ENCODE measurements at regions not wholly inside any gene's neighbourhood (a gene's known extent, or its start where the extent isn't known, plus 50 kb on each side); places are given as distances from the start of the nearest gene placed in this dataset.

DNA sequence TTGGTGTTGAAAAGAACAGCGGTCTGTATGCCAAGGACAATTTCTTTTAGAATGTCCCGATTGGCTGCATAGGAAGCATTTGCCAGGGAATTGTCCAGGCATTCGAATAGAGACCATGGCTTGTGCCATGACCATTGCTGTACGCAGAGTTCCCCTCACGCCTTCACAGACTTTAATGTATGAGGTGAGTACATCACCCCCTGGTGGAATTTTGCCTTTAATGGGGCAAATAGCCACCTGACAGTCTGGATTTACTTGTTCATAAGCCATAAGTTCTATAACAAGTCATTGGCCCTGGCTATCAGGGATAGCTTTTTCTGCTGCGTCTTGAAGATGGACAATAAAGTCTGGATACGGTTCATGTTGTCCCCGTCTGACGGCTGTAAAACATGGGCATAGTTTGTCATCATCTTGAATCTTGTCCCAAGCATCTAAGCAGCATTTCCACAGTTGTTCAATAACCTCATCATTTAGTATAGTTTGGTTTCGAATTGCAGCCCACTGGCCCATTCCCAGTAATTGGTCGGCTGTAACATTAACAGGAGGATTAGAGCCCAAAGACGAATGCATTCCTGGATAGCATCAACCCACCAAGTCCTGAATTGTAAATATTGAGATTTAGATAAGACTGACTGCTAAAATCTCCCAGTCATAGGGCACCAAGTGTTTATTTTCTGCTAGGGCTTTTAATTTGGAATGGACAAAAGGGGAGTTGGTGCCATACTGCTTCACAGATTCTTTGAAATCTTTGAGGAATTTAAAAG is 67.7 kb upstream of the ARL4D start:
- H3K4me1 ChIP-seq (ENCODE audit: insufficient read depth, low read length), result peaks cover 8% of the 10 kb centered on the region
- intact Hi-C loops (cut with DNase I, micrococcal nuclease), result loop anchor here in 1 of 2 experiments (5.0 to 10.0 kb wide), 2 partner anchors 119 to 206 kb away; partner anchors contain the start of genes BRCA1 and TMEM106A
- Mint-ChIP-seq H3K27ac (no peak overlapping the region), H3K4me3 (no peak overlapping the region), H3K36me3 (ENCODE audit: low read depth) (no peaks in the 10 kb centered on the region), H3K4me1 (ENCODE audit: low read depth) (peaks cover 7% of the 10 kb centered on the region), H3K9me3 (no peaks in the 10 kb centered on the region), H3K27me3 (peaks cover 18% of the 10 kb centered on the region)
- no peak overlapping the region for H3K4me3 ChIP-seq (ENCODE audit: low read length)
- no peaks in the 10 kb centered on the region for H3K9me3 ChIP-seq (ENCODE audit: control insufficient read depth in 1 of 2, insufficient read depth in 1 of 2, low read length in 2 of 2)
- no peaks in the 10 kb centered on the region for H3K36me3 ChIP-seq (ENCODE audit: insufficient read depth, low read length)
- no peak overlapping the region for H3K27ac ChIP-seq (ENCODE audit: low read depth in 1 of 2, low read length in 2 of 2)
- ATAC-seq (ENCODE audit: poor library complexity) (no peak), DNase-seq (no peak)
- ChIA-PET CTCF (no interaction called here), POLR2A (no interaction called here)
- H3K27me3 ChIP-seq (ENCODE audit: control insufficient read depth in 1 of 2, insufficient read depth in 2 of 2, low read length in 2 of 2), result peaks cover 0 to 5% of the 10 kb centered on the region in 2 experiments
- TF ChIP-seq, protein P1, sequence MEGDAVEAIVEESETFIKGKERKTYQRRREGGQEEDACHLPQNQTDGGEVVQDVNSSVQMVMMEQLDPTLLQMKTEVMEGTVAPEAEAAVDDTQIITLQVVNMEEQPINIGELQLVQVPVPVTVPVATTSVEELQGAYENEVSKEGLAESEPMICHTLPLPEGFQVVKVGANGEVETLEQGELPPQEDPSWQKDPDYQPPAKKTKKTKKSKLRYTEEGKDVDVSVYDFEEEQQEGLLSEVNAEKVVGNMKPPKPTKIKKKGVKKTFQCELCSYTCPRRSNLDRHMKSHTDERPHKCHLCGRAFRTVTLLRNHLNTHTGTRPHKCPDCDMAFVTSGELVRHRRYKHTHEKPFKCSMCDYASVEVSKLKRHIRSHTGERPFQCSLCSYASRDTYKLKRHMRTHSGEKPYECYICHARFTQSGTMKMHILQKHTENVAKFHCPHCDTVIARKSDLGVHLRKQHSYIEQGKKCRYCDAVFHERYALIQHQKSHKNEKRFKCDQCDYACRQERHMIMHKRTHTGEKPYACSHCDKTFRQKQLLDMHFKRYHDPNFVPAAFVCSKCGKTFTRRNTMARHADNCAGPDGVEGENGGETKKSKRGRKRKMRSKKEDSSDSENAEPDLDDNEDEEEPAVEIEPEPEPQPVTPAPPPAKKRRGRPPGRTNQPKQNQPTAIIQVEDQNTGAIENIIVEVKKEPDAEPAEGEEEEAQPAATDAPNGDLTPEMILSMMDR (IDR thresholded peaks at IDR 0.05), result no peak

DNA sequence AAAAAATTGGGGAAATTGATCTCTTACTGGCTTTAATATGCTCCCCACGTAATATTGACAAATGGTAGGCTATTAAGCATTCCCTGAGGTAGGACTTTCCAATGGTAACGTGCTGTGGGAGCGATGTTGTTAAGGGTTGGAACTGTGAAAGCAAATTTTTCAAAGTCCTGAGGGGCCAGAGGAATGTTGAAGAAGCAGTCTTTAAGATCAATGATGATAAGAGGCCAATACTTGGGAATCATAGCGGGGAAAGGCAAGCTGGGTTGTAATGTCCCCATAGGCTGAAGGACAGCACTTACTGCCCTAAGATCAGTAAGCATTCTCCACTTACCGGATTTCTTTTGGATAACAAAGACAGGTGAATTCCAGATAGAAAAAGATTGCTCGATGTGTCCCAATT is 69.6 kb upstream of the ARL4D start:
- peaks cover 6% of the 10 kb centered on the region for H3K4me1 Mint-ChIP-seq (ENCODE audit: low read depth)
- intact Hi-C loops (cut with DNase I, micrococcal nuclease), result loop anchor here in 1 of 2 experiments (5.0 kb wide), 1 partner anchor 207 kb away; no protein-coding TSS in a partner anchor
- Histone ChIP-seq H3K27me3 (ENCODE audit: control insufficient read depth in 1 of 2, insufficient read depth in 2 of 2, low read length in 2 of 2) (peaks cover 0 to 5% of the 10 kb centered on the region in 2 experiments), H3K36me3 (ENCODE audit: insufficient read depth, low read length) (no peaks in the 10 kb centered on the region), H3K27ac (ENCODE audit: low read depth in 1 of 2, low read length in 2 of 2) (no peak overlapping the region), H3K4me3 (ENCODE audit: low read length) (no peak overlapping the region), H3K4me1 (ENCODE audit: insufficient read depth, low read length) (peaks cover 7% of the 10 kb centered on the region), H3K9me3 (ENCODE audit: control insufficient read depth in 1 of 2, insufficient read depth in 1 of 2, low read length in 2 of 2) (no peaks in the 10 kb centered on the region)
- H3K9me3 Mint-ChIP-seq, result no peaks in the 10 kb centered on the region
- TF ChIP-seq, protein P1 (IDR thresholded peaks at IDR 0.05), result no peak
- no peaks in the 10 kb centered on the region for H3K36me3 Mint-ChIP-seq (ENCODE audit: low read depth)
- DNase-seq, result no peak
- no peak overlapping the region for H3K4me3 Mint-ChIP-seq
- CTCF ChIA-PET, result no interaction called here
- ATAC-seq (ENCODE audit: poor library complexity), result no peak
- POLR2A ChIA-PET, result no interaction called here
- H3K27ac Mint-ChIP-seq, result no peak overlapping the region
- H3K27me3 Mint-ChIP-seq, result peaks cover 23% of the 10 kb centered on the region

DNA sequence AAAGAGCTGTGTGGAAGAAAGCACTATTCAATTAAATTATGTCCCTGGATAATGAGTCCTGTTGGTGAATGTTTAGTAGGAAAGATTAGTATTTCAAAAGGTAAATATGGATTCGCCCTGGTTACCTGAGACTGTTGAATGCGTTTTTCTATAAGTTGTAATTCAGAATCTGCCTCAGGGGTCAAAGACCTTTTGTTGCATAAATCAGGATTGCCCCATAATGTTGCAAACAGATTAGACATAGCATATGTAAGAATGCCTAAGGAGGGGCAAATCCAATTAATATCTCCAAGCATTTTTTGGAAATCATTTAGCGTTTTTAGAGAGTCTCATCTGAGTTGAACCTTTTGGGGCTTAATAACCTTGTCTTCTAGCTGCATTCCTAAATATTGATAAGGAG is 70.1 kb upstream of the ARL4D start:
- H3K36me3 ChIP-seq (ENCODE audit: insufficient read depth, low read length), result no peaks in the 10 kb centered on the region
- intact Hi-C loops (cut with DNase I, micrococcal nuclease), result loop anchor here in 1 of 2 experiments (5.0 kb wide), 1 partner anchor 206 kb away; no protein-coding TSS in a partner anchor
- peaks cover under 1% of the 10 kb centered on the region for H3K4me1 Mint-ChIP-seq (ENCODE audit: low read depth)
- no peak for ATAC-seq (ENCODE audit: poor library complexity)
- POLR2A ChIA-PET, result no interaction called here
- TF ChIP-seq, protein P1 (IDR thresholded peaks at IDR 0.05), result no peak
- no peaks in the 10 kb centered on the region for H3K9me3 ChIP-seq (ENCODE audit: control insufficient read depth in 1 of 2, insufficient read depth in 1 of 2, low read length in 2 of 2)
- no peak overlapping the region for H3K4me3 Mint-ChIP-seq
- no peak for DNase-seq
- peaks cover 23% of the 10 kb centered on the region for H3K27me3 Mint-ChIP-seq
- no peak overlapping the region for H3K27ac Mint-ChIP-seq
- H3K4me1 ChIP-seq (ENCODE audit: insufficient read depth, low read length), result peaks cover 1% of the 10 kb centered on the region
- no peaks in the 10 kb centered on the region for H3K36me3 Mint-ChIP-seq (ENCODE audit: low read depth)
- H3K9me3 Mint-ChIP-seq, result no peaks in the 10 kb centered on the region
- H3K27me3 ChIP-seq (ENCODE audit: control insufficient read depth in 1 of 2, insufficient read depth in 2 of 2, low read length in 2 of 2), result peaks cover 0 to 5% of the 10 kb centered on the region in 2 experiments
- H3K27ac ChIP-seq (ENCODE audit: low read depth in 1 of 2, low read length in 2 of 2), result no peak overlapping the region
- no peak overlapping the region for H3K4me3 ChIP-seq (ENCODE audit: low read length)
- CTCF ChIA-PET, result no interaction called here

All from CD4-positive, alpha-beta T cell (primary cell).